ENCODE measurements at regions not wholly inside any gene's neighbourhood (a gene's known extent, or its start where the extent isn't known, plus 50 kb on each side); places are given as distances from the start of the nearest gene placed in this dataset.

- no peak for TF ChIP-seq CTCF (conservative IDR thresholded peaks at IDR 0.05)
- no peak for TF ChIP-seq EZH2 (IDR thresholded peaks at IDR 0.05; ENCODE audit: low read depth)
Measured at GRCh38 chr11:70646272-70647049, 248.1 kb downstream of the CTTN start.
